ENCODE measurements at regions not wholly inside any gene's neighbourhood (a gene's known extent, or its start where the extent isn't known, plus 50 kb on each side); places are given as distances from the start of the nearest gene placed in this dataset.

DNA sequence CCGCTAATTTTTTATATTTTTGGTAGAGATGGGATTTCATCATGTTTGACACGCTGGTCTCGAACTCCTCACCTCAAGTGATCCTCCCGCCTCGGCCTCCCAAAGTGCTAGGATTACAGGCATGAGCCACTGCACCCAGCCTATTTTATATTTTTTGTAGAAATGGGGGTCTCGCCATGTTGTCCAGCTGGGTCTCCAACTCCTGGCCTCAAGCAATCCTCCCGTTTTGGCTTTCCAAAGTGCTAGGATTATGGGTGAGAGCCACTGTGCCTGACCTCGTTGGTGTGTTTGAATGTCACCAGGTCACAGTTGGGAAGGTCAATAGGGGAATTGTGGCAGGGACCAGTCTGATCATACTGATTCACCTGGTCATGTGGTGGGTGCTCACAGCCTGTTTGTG lies 56.7 kb upstream of the NKD1 start:
- H3K27me3 ChIP-seq (ENCODE audit: control insufficient read depth in 3 of 3, insufficient read depth in 3 of 3, low read depth in 1 of 3, low read length in 3 of 3) = no peaks in the 10 kb centered on the region
- no peak overlapping the region for H2AK5ac ChIP-seq (ENCODE audit: low read depth, low read length)
- H2AFZ ChIP-seq (ENCODE audit: low read length) = no peak overlapping the region
- H2BK15ac ChIP-seq (ENCODE audit: low read length) = no peak overlapping the region
- H3K9ac ChIP-seq (ENCODE audit: low read depth, low read length, poor library complexity) = no peak overlapping the region
- no peak overlapping the region for H2BK120ac ChIP-seq (ENCODE audit: low read depth, low read length)
- no peak overlapping the region for H3K4me2 ChIP-seq (ENCODE audit: insufficient read depth, low read length, poor library complexity, severe bottlenecking)
- no peak for DNase-seq (ENCODE audit: low spot score)
- no peak overlapping the region for H3K4me3 ChIP-seq (ENCODE audit: low read length in 2 of 2)
- H3K23ac ChIP-seq (ENCODE audit: low read depth, low read length, poor library complexity) = no peak overlapping the region
- H4K8ac ChIP-seq (ENCODE audit: low read depth, low read length) = no peak overlapping the region
- H4K91ac ChIP-seq (ENCODE audit: low read depth, low read length, poor library complexity) = no peak overlapping the region
- H3K14ac ChIP-seq (ENCODE audit: low read length) = no peak overlapping the region
- no CpG with 5 or more reads among the region's 8 CpGs for WGBS, 2 donors (ENCODE audit: extremely low coverage in 2 of 2, insufficient read length in 2 of 2, insufficient replicate concordance in 1 of 2)
- H2BK5ac ChIP-seq (ENCODE audit: low read length) = no peak overlapping the region
- no peaks in the 10 kb centered on the region for H3K9me3 ChIP-seq (replicated peaks in 1 of 2; ENCODE audit: control insufficient read depth in 2 of 2, insufficient read depth in 1 of 2, low read depth in 1 of 2, low read length in 2 of 2)
- no peak overlapping the region for H3K27ac ChIP-seq (replicated peaks; ENCODE audit: low read length)
- H3K36me3 ChIP-seq (replicated peaks in 1 of 2; ENCODE audit: control insufficient read depth in 2 of 2, insufficient read depth in 2 of 2, low read length in 2 of 2) = no peaks in the 10 kb centered on the region
- no peaks in the 10 kb centered on the region for H3K79me1 ChIP-seq (ENCODE audit: low read depth, low read length)
- no peaks in the 10 kb centered on the region for H3K4me1 ChIP-seq (ENCODE audit: control insufficient read depth in 2 of 2, insufficient read depth in 1 of 2, low read depth in 1 of 2, low read length in 2 of 2)
- no peak overlapping the region for H3K4ac ChIP-seq (ENCODE audit: low read length)
- no peak overlapping the region for H2BK12ac ChIP-seq (ENCODE audit: low read length)
- H3K18ac ChIP-seq (ENCODE audit: low read length) = no peak overlapping the region

GRCh38 chr16:50490828-50491227 lies 57.4 kb upstream of the NKD1 start:
- Histone ChIP-seq H3K4me1 (ENCODE audit: control insufficient read depth in 2 of 2, insufficient read depth in 1 of 2, low read depth in 1 of 2, low read length in 2 of 2) (no peaks in the 10 kb centered on the region), H4K8ac (ENCODE audit: low read depth, low read length) (no peak overlapping the region), H2BK120ac (ENCODE audit: low read depth, low read length) (no peak overlapping the region), H3K4me2 (ENCODE audit: insufficient read depth, low read length, poor library complexity, severe bottlenecking) (no peak overlapping the region), H3K4ac (ENCODE audit: low read length) (no peak overlapping the region), H2BK12ac (ENCODE audit: low read length) (no peak overlapping the region), H3K18ac (ENCODE audit: low read length) (no peak overlapping the region), H2AFZ (ENCODE audit: low read length) (no peak overlapping the region), H3K23ac (ENCODE audit: low read depth, low read length, poor library complexity) (no peak overlapping the region), H3K36me3 (replicated peaks in 1 of 2; ENCODE audit: control insufficient read depth in 2 of 2, insufficient read depth in 2 of 2, low read length in 2 of 2) (no peaks in the 10 kb centered on the region), H3K4me3 (ENCODE audit: low read length in 2 of 2) (no peak overlapping the region), H2BK15ac (ENCODE audit: low read length) (no peak overlapping the region), H3K27ac (replicated peaks; ENCODE audit: low read length) (no peak overlapping the region), H3K9ac (ENCODE audit: low read depth, low read length, poor library complexity) (no peak overlapping the region), H4K91ac (ENCODE audit: low read depth, low read length, poor library complexity) (no peak overlapping the region), H2AK5ac (ENCODE audit: low read depth, low read length) (no peak overlapping the region), H3K79me1 (ENCODE audit: low read depth, low read length) (no peaks in the 10 kb centered on the region), H3K14ac (ENCODE audit: low read length) (no peak overlapping the region), H2BK5ac (ENCODE audit: low read length) (no peak overlapping the region), H3K27me3 (ENCODE audit: control insufficient read depth in 3 of 3, insufficient read depth in 3 of 3, low read depth in 1 of 3, low read length in 3 of 3) (no peaks in the 10 kb centered on the region), H3K9me3 (replicated peaks in 1 of 2; ENCODE audit: control insufficient read depth in 2 of 2, insufficient read depth in 1 of 2, low read depth in 1 of 2, low read length in 2 of 2) (no peaks in the 10 kb centered on the region)
- no peak for DNase-seq (ENCODE audit: low spot score)
- no CpG with 5 or more reads among the region's 2 CpGs for WGBS, 2 donors (ENCODE audit: extremely low coverage in 2 of 2, insufficient read length in 2 of 2, insufficient replicate concordance in 1 of 2)

DNA sequence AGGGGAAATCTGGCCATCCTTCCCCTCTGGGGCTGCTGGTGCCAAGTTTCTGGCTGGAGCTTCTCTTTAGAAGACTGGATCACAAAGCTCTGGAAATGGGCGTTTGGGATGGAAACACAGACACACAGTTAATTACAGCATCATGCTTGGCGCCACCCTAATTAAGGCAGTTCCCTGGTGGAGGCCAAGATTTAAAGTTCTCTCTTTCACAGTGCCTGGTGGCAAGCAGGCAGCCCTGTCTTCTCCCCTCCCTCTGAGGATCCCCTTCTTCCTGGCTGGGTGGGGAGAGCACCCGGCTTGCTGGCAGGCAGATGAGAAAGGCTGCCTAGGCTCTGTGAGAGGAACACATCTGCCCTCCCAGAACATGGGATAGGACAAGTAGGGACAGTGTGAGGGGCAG lies 59.0 kb upstream of the NKD1 start:
- no peak overlapping the region for H3K14ac ChIP-seq (ENCODE audit: low read length)
- H2BK120ac ChIP-seq (ENCODE audit: low read depth, low read length) = no peak overlapping the region
- H4K8ac ChIP-seq (ENCODE audit: low read depth, low read length) = no peak overlapping the region
- no peak overlapping the region for H3K4me2 ChIP-seq (ENCODE audit: insufficient read depth, low read length, poor library complexity, severe bottlenecking)
- H2BK5ac ChIP-seq (ENCODE audit: low read length) = no peak overlapping the region
- H3K27ac ChIP-seq (replicated peaks; ENCODE audit: low read length) = no peak overlapping the region
- H4K91ac ChIP-seq (ENCODE audit: low read depth, low read length, poor library complexity) = no peak overlapping the region
- no peak overlapping the region for H2AFZ ChIP-seq (ENCODE audit: low read length)
- H2AK5ac ChIP-seq (ENCODE audit: low read depth, low read length) = no peak overlapping the region
- H3K27me3 ChIP-seq (ENCODE audit: control insufficient read depth in 3 of 3, insufficient read depth in 3 of 3, low read depth in 1 of 3, low read length in 3 of 3) = no peaks in the 10 kb centered on the region
- H3K36me3 ChIP-seq (replicated peaks in 1 of 2; ENCODE audit: control insufficient read depth in 2 of 2, insufficient read depth in 2 of 2, low read length in 2 of 2) = no peaks in the 10 kb centered on the region
- DNase-seq (ENCODE audit: low spot score) = no peak
- no peak overlapping the region for H3K23ac ChIP-seq (ENCODE audit: low read depth, low read length, poor library complexity)
- no peak overlapping the region for H2BK12ac ChIP-seq (ENCODE audit: low read length)
- H2BK15ac ChIP-seq (ENCODE audit: low read length) = no peak overlapping the region
- H3K4ac ChIP-seq (ENCODE audit: low read length) = no peak overlapping the region
- H3K79me1 ChIP-seq (ENCODE audit: low read depth, low read length) = no peaks in the 10 kb centered on the region
- H3K4me3 ChIP-seq (ENCODE audit: low read length in 2 of 2) = no peak overlapping the region
- H3K9me3 ChIP-seq (replicated peaks in 1 of 2; ENCODE audit: control insufficient read depth in 2 of 2, insufficient read depth in 1 of 2, low read depth in 1 of 2, low read length in 2 of 2) = peaks cover 4 to 7% of the 10 kb centered on the region in 2 donors
- H3K18ac ChIP-seq (ENCODE audit: low read length) = peak overlapping the region; percentile 61
- H3K4me1 ChIP-seq (ENCODE audit: control insufficient read depth in 2 of 2, insufficient read depth in 1 of 2, low read depth in 1 of 2, low read length in 2 of 2) = no peaks in the 10 kb centered on the region
- H3K9ac ChIP-seq (ENCODE audit: low read depth, low read length, poor library complexity) = no peak overlapping the region
- WGBS, 2 donors (ENCODE audit: extremely low coverage in 2 of 2, insufficient read length in 2 of 2, insufficient replicate concordance in 1 of 2) = no CpG with 5 or more reads among the region's 3 CpGs

GRCh38 chr16:50487528-50487927 lies 60.7 kb upstream of the NKD1 start:
- Histone ChIP-seq H3K23ac (ENCODE audit: low read depth, low read length, poor library complexity) (no peak overlapping the region), H2BK120ac (ENCODE audit: low read depth, low read length) (no peak overlapping the region), H2BK15ac (ENCODE audit: low read length) (no peak overlapping the region), H3K27ac (replicated peaks; ENCODE audit: low read length) (no peak overlapping the region), H3K36me3 (replicated peaks in 1 of 2; ENCODE audit: control insufficient read depth in 2 of 2, insufficient read depth in 2 of 2, low read length in 2 of 2) (no peaks in the 10 kb centered on the region), H3K4ac (ENCODE audit: low read length) (no peak overlapping the region), H4K8ac (ENCODE audit: low read depth, low read length) (no peak overlapping the region), H3K79me1 (ENCODE audit: low read depth, low read length) (no peaks in the 10 kb centered on the region), H3K18ac (ENCODE audit: low read length) (no peak overlapping the region), H2BK5ac (ENCODE audit: low read length) (no peak overlapping the region), H4K91ac (ENCODE audit: low read depth, low read length, poor library complexity) (no peak overlapping the region), H3K27me3 (ENCODE audit: control insufficient read depth in 3 of 3, insufficient read depth in 3 of 3, low read depth in 1 of 3, low read length in 3 of 3) (no peaks in the 10 kb centered on the region), H3K4me1 (ENCODE audit: control insufficient read depth in 2 of 2, insufficient read depth in 1 of 2, low read depth in 1 of 2, low read length in 2 of 2) (no peaks in the 10 kb centered on the region), H2AFZ (ENCODE audit: low read length) (no peak overlapping the region), H2BK12ac (ENCODE audit: low read length) (no peak overlapping the region), H3K14ac (ENCODE audit: low read length) (no peak overlapping the region), H3K4me3 (ENCODE audit: low read length in 2 of 2) (no peak overlapping the region), H3K9ac (ENCODE audit: low read depth, low read length, poor library complexity) (no peak overlapping the region), H3K9me3 (replicated peaks in 1 of 2; ENCODE audit: control insufficient read depth in 2 of 2, insufficient read depth in 1 of 2, low read depth in 1 of 2, low read length in 2 of 2) (peaks cover 4 to 7% of the 10 kb centered on the region in 2 donors), H2AK5ac (ENCODE audit: low read depth, low read length) (no peak overlapping the region), H3K4me2 (ENCODE audit: insufficient read depth, low read length, poor library complexity, severe bottlenecking) (no peak overlapping the region)
- DNase-seq (ENCODE audit: low spot score) = no peak
- WGBS, 2 donors (ENCODE audit: extremely low coverage in 2 of 2, insufficient read length in 2 of 2, insufficient replicate concordance in 1 of 2) = no CpG with 5 or more reads among the region's 5 CpGs
